ENCODE measurements at regions not wholly inside any gene's neighbourhood (a gene's known extent, or its start where the extent isn't known, plus 50 kb on each side); places are given as distances from the start of the nearest gene placed in this dataset.
A peak's percentile ranks its signal among the peaks of the same experiment; 100 is the strongest.

DNA sequence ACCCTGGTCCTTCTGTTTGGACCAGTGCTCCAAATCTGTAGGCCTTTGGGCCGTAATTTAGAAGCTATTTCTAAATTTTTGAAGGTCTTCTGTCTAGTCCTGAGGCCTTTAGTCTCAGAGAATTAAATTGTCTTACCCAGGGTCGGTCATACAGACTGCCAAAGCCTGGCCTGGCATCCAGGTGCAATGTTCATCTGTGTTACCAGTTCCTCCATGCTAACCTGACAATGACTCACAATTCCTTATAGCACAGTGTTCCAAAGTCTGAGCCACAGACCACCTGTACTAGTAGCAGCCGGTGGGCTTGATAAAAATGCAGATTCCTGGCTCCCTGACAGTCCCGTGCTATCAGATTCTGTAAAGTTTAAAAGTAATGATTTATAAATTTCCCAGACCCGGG lies 77.7 kb upstream of the MAP4K3 start:
- Histone ChIP-seq H3K9me3 (ENCODE audit: severe bottlenecking) (no peaks in the 10 kb centered on the region), H3K27me3 (ENCODE audit: insufficient read depth, low read depth, severe bottlenecking) (no peaks in the 10 kb centered on the region), H3K27ac (no peak overlapping the region), H3K4me3 (ENCODE audit: low read depth, low read length) (no peak overlapping the region), H3K36me3 (no peaks in the 10 kb centered on the region)
- TF ChIP-seq CTCF (IDR thresholded peaks at IDR 0.05; ENCODE audit: low read depth, low read length): no peak
- DNase-seq: no peak

- Histone ChIP-seq H3K36me3 (no peaks in the 10 kb centered on the region), H3K4me3 (ENCODE audit: low read depth, low read length) (no peak overlapping the region), H3K27ac (no peak overlapping the region), H3K27me3 (ENCODE audit: insufficient read depth, low read depth, severe bottlenecking) (no peaks in the 10 kb centered on the region), H3K9me3 (ENCODE audit: severe bottlenecking) (no peaks in the 10 kb centered on the region)
- DNase-seq: no peak
- TF ChIP-seq CTCF (IDR thresholded peaks at IDR 0.05; ENCODE audit: low read depth, low read length): no peak
Observed at GRCh38 chr2:39515273-39515896, 78.3 kb upstream of the MAP4K3 start.

DNA sequence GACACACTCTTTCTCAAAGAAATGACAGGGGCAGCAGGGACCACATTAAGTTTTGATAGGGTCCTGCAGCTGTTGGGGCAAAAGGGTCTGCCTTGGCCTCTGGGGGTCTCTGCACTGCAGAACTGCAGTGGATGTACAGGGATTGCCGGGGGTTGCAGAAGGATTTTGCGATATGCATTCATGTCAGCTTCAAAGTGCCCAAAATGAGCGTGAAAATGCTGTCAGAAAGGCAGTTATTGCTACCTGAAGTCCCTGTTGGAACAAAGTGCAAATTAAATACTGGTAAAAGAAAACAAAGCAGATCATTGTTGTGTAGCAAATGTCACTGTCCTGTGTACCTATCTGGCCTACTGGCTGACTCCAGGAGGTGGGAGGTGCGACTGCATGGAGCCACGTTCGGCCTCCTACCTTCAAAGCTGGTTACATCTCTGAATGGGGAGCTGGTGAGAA lies 78.8 kb upstream of the MAP4K3 start:
- TF ChIP-seq CTCF (IDR thresholded peaks at IDR 0.05; ENCODE audit: low read depth, low read length): no peak

DNA sequence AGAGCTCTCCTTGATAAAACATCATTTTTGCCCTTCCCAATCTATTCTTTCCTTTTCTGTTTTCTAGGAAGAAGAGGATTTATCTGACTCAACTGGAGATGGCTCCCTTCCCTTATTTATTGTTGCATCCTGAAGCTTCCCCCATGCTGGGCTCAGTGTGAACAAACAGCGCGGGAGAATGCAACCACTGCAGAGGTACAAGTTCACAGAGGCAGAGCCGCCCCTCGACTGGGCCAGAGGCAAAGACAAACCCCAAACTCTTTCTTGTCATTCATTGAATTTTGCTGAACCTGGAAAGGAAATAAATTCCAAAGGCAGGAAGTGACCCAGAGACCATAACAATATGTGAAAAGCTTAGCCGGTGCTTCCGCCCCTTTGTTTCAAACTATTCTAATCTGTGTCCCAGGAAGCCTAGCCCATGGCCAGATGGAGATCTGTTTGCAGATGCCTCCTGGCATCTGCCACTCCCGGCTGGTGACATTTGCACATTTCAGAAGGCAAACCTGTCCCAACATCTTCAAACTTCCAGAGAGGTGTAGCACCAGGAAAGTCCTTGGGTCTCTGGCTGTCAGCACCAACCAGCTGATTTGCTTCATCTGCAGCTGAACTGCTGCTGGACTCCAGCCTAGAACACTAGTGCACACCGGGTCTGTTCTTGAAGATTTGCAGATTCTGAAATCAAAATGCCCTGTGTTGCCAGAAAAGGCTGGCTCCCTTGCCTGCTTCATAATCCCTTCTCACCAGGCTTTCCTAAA lies 79.4 kb upstream of the MAP4K3 start:
- no peak for TF ChIP-seq CTCF (IDR thresholded peaks at IDR 0.05; ENCODE audit: low read depth, low read length)
- H3K27ac ChIP-seq: peak overlapping the region; percentile 64
- no peaks in the 10 kb centered on the region for H3K27me3 ChIP-seq (ENCODE audit: insufficient read depth, low read depth, severe bottlenecking)
- H3K36me3 ChIP-seq: no peaks in the 10 kb centered on the region
- H3K4me3 ChIP-seq (ENCODE audit: low read depth, low read length): no peak overlapping the region
- peak; percentile 69 for DNase-seq
- peaks cover 3% of the 10 kb centered on the region for H3K9me3 ChIP-seq (ENCODE audit: severe bottlenecking)

More for the DNA sequence above, 78.8 kb upstream of the MAP4K3 start:
- H3K36me3 ChIP-seq: no peaks in the 10 kb centered on the region
- H3K4me3 ChIP-seq (ENCODE audit: low read depth, low read length): no peak overlapping the region
- no peaks in the 10 kb centered on the region for H3K27me3 ChIP-seq (ENCODE audit: insufficient read depth, low read depth, severe bottlenecking)
- H3K27ac ChIP-seq: peak overlapping the region; percentile 64
- no peak for DNase-seq
- no peaks in the 10 kb centered on the region for H3K9me3 ChIP-seq (ENCODE audit: severe bottlenecking)

DNA sequence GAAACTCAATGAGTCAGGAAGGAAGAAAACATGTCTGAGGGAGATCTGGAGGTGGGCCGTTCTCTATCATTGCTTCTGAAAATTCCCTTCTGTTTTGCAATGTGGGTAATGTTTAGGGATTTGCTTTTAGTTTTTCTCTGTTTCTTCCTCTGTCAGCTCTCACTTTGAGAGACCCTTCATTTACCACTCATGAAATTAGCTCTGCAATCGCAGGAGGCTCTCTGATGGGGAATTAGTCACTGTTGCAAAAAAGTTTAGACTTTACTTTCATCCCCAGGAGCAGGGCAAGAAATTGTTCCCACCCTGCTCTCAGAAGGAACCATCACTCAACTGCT lies 80.0 kb upstream of the MAP4K3 start:
- H3K9me3 ChIP-seq (ENCODE audit: severe bottlenecking): peaks cover 6% of the 10 kb centered on the region
- TF ChIP-seq CTCF (IDR thresholded peaks at IDR 0.05; ENCODE audit: low read depth, low read length): no peak
- H3K27me3 ChIP-seq (ENCODE audit: insufficient read depth, low read depth, severe bottlenecking): no peaks in the 10 kb centered on the region
- no peaks in the 10 kb centered on the region for H3K36me3 ChIP-seq
- peak overlapping the region; percentile 64 for H3K27ac ChIP-seq
- H3K4me3 ChIP-seq (ENCODE audit: low read depth, low read length): no peak overlapping the region
- no peak for DNase-seq
